DND-41 (cell line): ENCODE measurements at regions not wholly inside any gene's neighbourhood (a gene's known extent, or its start where the extent isn't known, plus 50 kb on each side); places are given as distances from the start of the nearest gene placed in this dataset.

Source experiments
- ATAC-seq: fragments of 200-7000 bp; cut with Tn5 transposase; 3 replicates; pipeline ENCODE4 v1.9.1; 2021; ENCODE audit warnings: low read depth; ENCODE audit not compliant: insufficient read depth
- DNase-seq: peaks from one replicate; pipeline ENCODE4 v3.0.0-alpha.2; 2020
- H2AFZ ChIP-seq: 2 replicates; pipeline ENCODE4 v1.6.0; 2012; ENCODE audit warnings: low read depth, low read length
- H3K27ac ChIP-seq: 2 replicates; pipeline ENCODE4 v1.5.1; 2012; ENCODE audit warnings: low read length, inconsistent platforms
- H3K27me3 ChIP-seq: fragments of 200-600 bp; sonication (generic); 2 replicates; pipeline ENCODE4 v1.6.0; 2012; ENCODE audit warnings: low read length, mild to moderate bottlenecking, inconsistent platforms; ENCODE audit not compliant: insufficient read depth, poor library complexity
- H3K36me3 ChIP-seq: 2 replicates; pipeline ENCODE4 v1.5.1; 2012; ENCODE audit warnings: low read length, inconsistent platforms; ENCODE audit not compliant: insufficient read depth
- H3K4me1 ChIP-seq: 2 replicates; pipeline ENCODE4 v1.5.1; 2012; ENCODE audit warnings: mild to moderate bottlenecking, low read length; ENCODE audit not compliant: insufficient read depth
- H3K4me2 ChIP-seq: 2 replicates; pipeline ENCODE4 v1.6.0; 2012; ENCODE audit warnings: mild to moderate bottlenecking, moderate library complexity, low read length, inconsistent platforms; ENCODE audit not compliant: insufficient read depth
- H3K4me3 ChIP-seq, 2 experiments: fragments of 200-600 bp in 1 of 2; shearing (Covaris generic) in 1 of 2; 2 replicates each; pipeline ENCODE4 v1.5.1; 2012 to 2016; ENCODE audit warnings: inconsistent platforms in 2 of 2, low read length in 2 of 2, mild to moderate bottlenecking in 2 of 2, low read depth in 1 of 2, moderate library complexity in 1 of 2
- H3K79me2 ChIP-seq: 2 replicates; pipeline ENCODE4 v1.6.0; 2012; ENCODE audit warnings: low read length, inconsistent platforms; ENCODE audit not compliant: insufficient read depth
- H3K9ac ChIP-seq: 2 replicates; pipeline ENCODE4 v1.6.0; 2012; ENCODE audit warnings: low read depth, mild to moderate bottlenecking, inconsistent platforms, low read length, moderate library complexity
- H3K9me3 ChIP-seq: 2 replicates; pipeline ENCODE4 v1.5.1; 2012; ENCODE audit warnings: low read length, moderate library complexity, mild to moderate bottlenecking, inconsistent platforms; ENCODE audit not compliant: insufficient read depth, severe bottlenecking
- H4K20me1 ChIP-seq: 2 replicates; pipeline ENCODE4 v1.6.0; 2012; ENCODE audit warnings: low read length; ENCODE audit not compliant: insufficient read depth
- CTCF ChIP-seq: IDR thresholded peaks from 2 replicates; pipeline ENCODE4 v1.5.1; 2012; ENCODE audit warnings: borderline replicate concordance, low read length, moderate library complexity, mild to moderate bottlenecking; ENCODE audit not compliant: poor library complexity, severe bottlenecking; ENCODE audit errors: extremely low read depth
- EZH2 ChIP-seq: IDR thresholded peaks from 3 replicates; pipeline ENCODE4 v1.6.1; 2012; ENCODE audit warnings: borderline replicate concordance, low read depth, mild to moderate bottlenecking, moderate library complexity, low read length, inconsistent platforms; ENCODE audit not compliant: severe bottlenecking

GRCh38 chr3:182709306-182709705 lies 84.0 kb upstream of the ATP11B start:
- Histone ChIP-seq H3K4me1 (no peaks in the 10 kb centered on the region), H3K9me3 (no peaks in the 10 kb centered on the region), H3K4me2 (no peak overlapping the region), H3K36me3 (no peaks in the 10 kb centered on the region), H3K27me3 (peaks cover 15% of the 10 kb centered on the region), H3K9ac (no peak overlapping the region), H2AFZ (no peak overlapping the region), H3K27ac (no peak overlapping the region), H4K20me1 (no peaks in the 10 kb centered on the region), H3K4me3 (no peak overlapping the region), H3K79me2 (no peaks in the 10 kb centered on the region)
- ATAC-seq (no peak), DNase-seq (no peak)
- TF ChIP-seq CTCF (no peak), EZH2 (no peak)

GRCh38 chr3:182710557-182711157 lies 82.6 kb upstream of the ATP11B start:
- Histone ChIP-seq H4K20me1 (no peaks in the 10 kb centered on the region), H2AFZ (no peak overlapping the region), H3K36me3 (no peaks in the 10 kb centered on the region), H3K27ac (no peak overlapping the region), H3K9me3 (no peaks in the 10 kb centered on the region), H3K9ac (no peak overlapping the region), H3K4me3 (no peak overlapping the region), H3K4me1 (no peaks in the 10 kb centered on the region), H3K79me2 (no peaks in the 10 kb centered on the region), H3K27me3 (peaks cover 9% of the 10 kb centered on the region), H3K4me2 (no peak overlapping the region)
- DNase-seq, result no peak
- peak; percentile 79 for ATAC-seq
- TF ChIP-seq EZH2 (no peak), CTCF (peak; percentile 74)

GRCh38 chr3:182711261-182711683 lies 82.0 kb upstream of the ATP11B start:
- TF ChIP-seq EZH2, result no peak
- TF ChIP-seq CTCF, result no peak
- no peak overlapping the region for H3K4me3 ChIP-seq
- H3K27ac ChIP-seq, result no peak overlapping the region
- no peaks in the 10 kb centered on the region for H3K4me1 ChIP-seq
- no peaks in the 10 kb centered on the region for H3K9me3 ChIP-seq
- no peaks in the 10 kb centered on the region for H3K36me3 ChIP-seq
- peaks cover 9% of the 10 kb centered on the region for H3K27me3 ChIP-seq
- H2AFZ ChIP-seq, result no peak overlapping the region
- no peak overlapping the region for H3K4me2 ChIP-seq
- ATAC-seq (no peak), DNase-seq (no peak)
- no peaks in the 10 kb centered on the region for H4K20me1 ChIP-seq
- no peak overlapping the region for H3K9ac ChIP-seq
- no peaks in the 10 kb centered on the region for H3K79me2 ChIP-seq

- Histone ChIP-seq H3K4me2 (no peak overlapping the region), H3K27ac (no peak overlapping the region), H3K79me2 (no peaks in the 10 kb centered on the region), H3K36me3 (no peaks in the 10 kb centered on the region), H3K9me3 (no peaks in the 10 kb centered on the region), H2AFZ (no peak overlapping the region), H3K4me1 (no peaks in the 10 kb centered on the region), H3K4me3 (no peak overlapping the region), H3K9ac (no peak overlapping the region), H3K27me3 (peaks cover 9% of the 10 kb centered on the region), H4K20me1 (no peaks in the 10 kb centered on the region)
- no peak for ATAC-seq
- TF ChIP-seq CTCF (no peak), EZH2 (no peak)
- DNase-seq, result no peak
Measured at GRCh38 chr3:182711853-182712252, 81.5 kb upstream of the ATP11B start.
